Muscle of back (tissue), 3 donors: ENCODE measurements at regions not wholly inside any gene's neighbourhood (a gene's known extent, or its start where the extent isn't known, plus 50 kb on each side); places are given as distances from the start of the nearest gene placed in this dataset.

ENCODE experiments used
- DNase-seq, 3 donors: peaks; one replicate each; pipeline versions ENCODE4 v3.0.0 to v3.0.0-alpha.2; 2013

- DNase-seq, result peak in 2 of 3 donors; percentile 43 to 61
Measured at GRCh38 chr2:12110074-12110473, 363.6 kb downstream of the LPIN1 start.

- DNase-seq, result no peak
Measured at GRCh38 chr2:12110481-12110880, 364.0 kb downstream of the LPIN1 start.

GRCh38 chr2:12113412-12113811, 367.0 kb downstream of the LPIN1 start:
- no peak for DNase-seq

GRCh38 chr2:12114816-12115215, 368.4 kb downstream of the LPIN1 start:
- DNase-seq, result no peak

GRCh38 chr2:12116228-12116750, 369.9 kb downstream of the LPIN1 start:
- no peak for DNase-seq

GRCh38 chr2:12119841-12120240, 373.4 kb downstream of the LPIN1 start:
- no peak for DNase-seq

GRCh38 chr2:12120281-12121150, 374.1 kb downstream of the LPIN1 start:
- peak in 1 of 3 donors; percentile 81 for DNase-seq

- DNase-seq, result no peak
Measured at GRCh38 chr2:12124790-12125189, 378.4 kb downstream of the LPIN1 start.

- DNase-seq, result no peak
Measured at GRCh38 chr2:12126318-12126717, 379.9 kb downstream of the LPIN1 start.

- DNase-seq, result no peak
Measured at GRCh38 chr2:12127638-12128037, 381.2 kb downstream of the LPIN1 start.

GRCh38 chr2:12131975-12132374, 385.5 kb downstream of the LPIN1 start:
- no peak for DNase-seq

GRCh38 chr2:12141618-12142258, 395.3 kb downstream of the LPIN1 start:
- DNase-seq, result no peak

GRCh38 chr2:12151716-12152115, 405.3 kb downstream of the LPIN1 start:
- no peak for DNase-seq

GRCh38 chr2:12152888-12153287, 406.5 kb downstream of the LPIN1 start:
- DNase-seq, result no peak

GRCh38 chr2:12155303-12156051, 409.0 kb downstream of the LPIN1 start:
- peak; percentile 59 to 82 (median 66) for DNase-seq

GRCh38 chr2:12156349-12156748, 409.9 kb downstream of the LPIN1 start:
- DNase-seq, result no peak

- no peak for DNase-seq
Measured at GRCh38 chr2:12161085-12161484, 414.7 kb downstream of the LPIN1 start.

GRCh38 chr2:12162269-12163247, 416.1 kb downstream of the LPIN1 start:
- DNase-seq, result no peak

GRCh38 chr2:12163866-12164265, 417.4 kb downstream of the LPIN1 start:
- no peak for DNase-seq

GRCh38 chr2:12164689-12165088, 418.3 kb downstream of the LPIN1 start:
- DNase-seq, result no peak
